NB4 (cell line): ENCODE measurements at regions not wholly inside any gene's neighbourhood (a gene's known extent, or its start where the extent isn't known, plus 50 kb on each side); places are given as distances from the start of the nearest gene placed in this dataset.

Experiments
- DNase-seq: peaks from one replicate; pipeline ENCODE4 v3.0.0; 2010; ENCODE audit warnings: low read depth
- H3K4me3 ChIP-seq: one replicate; pipeline ENCODE4 v1.5.1; 2011; ENCODE audit warnings: mild to moderate bottlenecking, low read depth, low read length, moderate library complexity
- CTCF ChIP-seq: IDR thresholded peaks from one replicate; pipeline ENCODE4 v1.5.1; 2012; ENCODE audit warnings: low read depth, low read length
- MYC ChIP-seq: IDR thresholded peaks from 2 replicates; pipeline ENCODE4 v1.6.1; 2011; ENCODE audit warnings: low read depth, low read length
- POLR2A ChIP-seq: IDR thresholded peaks from 2 replicates; pipeline ENCODE4 v1.6.1; 2011; ENCODE audit warnings: mild to moderate bottlenecking; ENCODE audit not compliant: insufficient read length; ENCODE audit errors: extremely low read depth
- TF ChIP-seq, protein P1 (sequence below): IDR thresholded peaks from 2 replicates; pipeline ENCODE4 v1.6.1; 2011; ENCODE audit warnings: low read depth, low read length

DNA sequence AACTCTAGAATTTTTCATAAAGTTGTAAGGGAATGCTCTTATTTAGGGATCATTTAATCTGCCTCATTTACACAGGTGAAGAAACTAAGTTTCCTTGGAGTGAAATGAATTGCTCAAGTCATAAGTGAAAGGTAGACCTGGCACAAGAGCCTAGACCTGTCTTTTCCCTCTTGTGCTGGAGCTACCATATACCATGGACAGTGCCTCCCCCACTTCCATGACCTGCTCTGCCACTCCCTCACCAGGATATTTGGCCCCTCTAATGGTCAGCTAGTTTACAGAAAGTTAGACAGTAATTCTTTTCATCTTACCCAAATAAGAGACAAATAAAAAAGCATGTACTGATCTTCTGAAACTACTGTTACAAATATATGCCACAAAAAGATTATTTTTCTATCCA, 105.5 kb upstream of the ACO1 start:
- DNase-seq, result no peak

DNA sequence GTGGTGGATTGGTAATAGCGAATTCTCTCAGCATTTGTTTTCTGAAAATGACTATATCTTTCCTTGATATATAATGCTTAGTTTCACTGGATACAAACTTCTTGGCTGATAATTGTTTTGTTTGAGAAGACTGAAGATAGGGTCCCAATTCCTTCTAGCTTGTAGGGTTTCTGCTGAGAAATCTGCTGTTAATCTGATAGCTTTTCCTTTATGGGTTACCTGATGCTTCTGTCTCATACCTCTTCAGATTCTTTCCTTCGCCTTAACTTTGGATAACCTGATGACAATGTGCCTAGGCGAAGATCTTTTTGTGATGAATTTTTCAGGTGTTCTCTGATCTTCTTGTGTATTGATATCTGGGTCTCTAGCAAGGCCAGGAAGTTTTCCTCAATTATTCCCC, 94.7 kb upstream of the ACO1 start:
- H3K4me3 ChIP-seq, result no peak overlapping the region
- TF ChIP-seq CTCF, result no peak
- TF ChIP-seq MYC, result no peak
- TF ChIP-seq POLR2A, result no peak
- TF ChIP-seq, protein P1, sequence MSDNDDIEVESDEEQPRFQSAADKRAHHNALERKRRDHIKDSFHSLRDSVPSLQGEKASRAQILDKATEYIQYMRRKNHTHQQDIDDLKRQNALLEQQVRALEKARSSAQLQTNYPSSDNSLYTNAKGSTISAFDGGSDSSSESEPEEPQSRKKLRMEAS, result no peak
- no peak for DNase-seq

More for the DNA sequence above, 105.5 kb upstream of the ACO1 start:
- no peak for TF ChIP-seq CTCF
- TF ChIP-seq, protein P1, result no peak
- TF ChIP-seq POLR2A, result no peak
- no peak for TF ChIP-seq MYC
- no peak overlapping the region for H3K4me3 ChIP-seq

GRCh38 chr9:32291370-32291769, 93.1 kb upstream of the ACO1 start:
- DNase-seq, result no peak
- TF ChIP-seq POLR2A (no peak), CTCF (no peak), MYC (no peak)
- TF ChIP-seq, protein P1, result no peak

DNA sequence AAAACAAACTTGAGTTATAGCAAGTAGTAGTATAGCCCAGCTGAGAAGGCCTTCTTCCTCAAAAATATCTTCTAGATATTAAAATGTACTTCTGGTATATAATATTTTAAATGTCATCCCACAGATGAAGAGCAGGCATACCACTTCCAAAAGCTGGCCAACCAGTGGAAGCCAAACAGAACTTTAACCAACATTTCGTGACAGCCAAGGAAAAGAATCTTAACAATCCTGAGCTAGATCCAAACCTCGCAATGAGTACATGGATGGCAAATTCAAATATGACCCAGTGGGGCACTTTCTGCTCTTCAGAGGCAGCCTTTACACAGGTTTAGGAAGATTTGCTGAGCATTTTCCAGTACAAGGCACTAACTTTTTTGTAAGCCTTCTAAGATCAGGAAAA, 91.8 kb upstream of the ACO1 start:
- DNase-seq, result no peak
- TF ChIP-seq CTCF, result no peak
- TF ChIP-seq POLR2A, result no peak
- TF ChIP-seq, protein P1, result no peak
- TF ChIP-seq MYC, result no peak
- no peak overlapping the region for H3K4me3 ChIP-seq

More at GRCh38 chr9:32291370-32291769, 93.1 kb upstream of the ACO1 start:
- no peak overlapping the region for H3K4me3 ChIP-seq

DNA sequence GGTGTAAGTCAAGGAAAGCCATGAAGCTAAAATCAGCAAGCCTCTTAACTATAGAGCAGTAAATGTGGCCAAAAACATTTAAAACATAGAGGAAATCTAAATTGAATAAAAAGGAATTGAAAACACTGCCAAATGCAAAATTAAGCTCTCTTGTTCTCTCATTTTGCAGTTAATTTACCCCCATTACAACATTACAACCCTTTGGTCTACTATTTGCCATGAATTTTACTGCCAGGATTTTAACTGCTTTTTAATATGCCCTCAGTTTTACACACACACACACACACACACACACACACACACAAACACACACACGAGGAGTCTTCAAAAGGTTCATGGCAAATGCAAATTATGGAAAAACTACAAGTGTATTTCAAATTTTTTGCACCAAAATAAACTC, 91.4 kb upstream of the ACO1 start:
- TF ChIP-seq, protein P1, result no peak
- TF ChIP-seq MYC (no peak), POLR2A (no peak), CTCF (no peak)
- H3K4me3 ChIP-seq, result no peak overlapping the region
- no peak for DNase-seq

- no peak for DNase-seq
- H3K4me3 ChIP-seq, result no peak overlapping the region
- no peak for TF ChIP-seq MYC
- no peak for TF ChIP-seq CTCF
- TF ChIP-seq, protein P1, result no peak
- no peak for TF ChIP-seq POLR2A
These were observed 90.3 kb upstream of the ACO1 start for GRCh38 chr9:32294106-32294505.
